OCI-LY1 (cell line): ENCODE measurements at regions not wholly inside any gene's neighbourhood (a gene's known extent, or its start where the extent isn't known, plus 50 kb on each side); places are given as distances from the start of the nearest gene placed in this dataset.

Source experiments
- EZH2 ChIP-seq: fragments of 200-600 bp; sonication (generic), shearing (Covaris generic); IDR thresholded peaks from 2 replicates; pipeline ENCODE4 v1.8.0; 2017; ENCODE audit warnings: borderline replicate concordance, mixed run types, mild to moderate bottlenecking, antibody characterized with exemption, low read length, moderate library complexity, mixed read lengths
- TF ChIP-seq, protein P1 (sequence below): fragments of 200-600 bp; sonication (generic), shearing (Covaris generic); IDR thresholded peaks from 2 replicates; pipeline ENCODE4 v1.5.1; 2017; ENCODE audit warnings: mild to moderate bottlenecking, antibody characterized with exemption, low read length, moderate library complexity, mixed read lengths

GRCh38 chr18:64415218-64415617 is 266.3 kb upstream of the LINC00305 start:
- TF ChIP-seq, protein P1, sequence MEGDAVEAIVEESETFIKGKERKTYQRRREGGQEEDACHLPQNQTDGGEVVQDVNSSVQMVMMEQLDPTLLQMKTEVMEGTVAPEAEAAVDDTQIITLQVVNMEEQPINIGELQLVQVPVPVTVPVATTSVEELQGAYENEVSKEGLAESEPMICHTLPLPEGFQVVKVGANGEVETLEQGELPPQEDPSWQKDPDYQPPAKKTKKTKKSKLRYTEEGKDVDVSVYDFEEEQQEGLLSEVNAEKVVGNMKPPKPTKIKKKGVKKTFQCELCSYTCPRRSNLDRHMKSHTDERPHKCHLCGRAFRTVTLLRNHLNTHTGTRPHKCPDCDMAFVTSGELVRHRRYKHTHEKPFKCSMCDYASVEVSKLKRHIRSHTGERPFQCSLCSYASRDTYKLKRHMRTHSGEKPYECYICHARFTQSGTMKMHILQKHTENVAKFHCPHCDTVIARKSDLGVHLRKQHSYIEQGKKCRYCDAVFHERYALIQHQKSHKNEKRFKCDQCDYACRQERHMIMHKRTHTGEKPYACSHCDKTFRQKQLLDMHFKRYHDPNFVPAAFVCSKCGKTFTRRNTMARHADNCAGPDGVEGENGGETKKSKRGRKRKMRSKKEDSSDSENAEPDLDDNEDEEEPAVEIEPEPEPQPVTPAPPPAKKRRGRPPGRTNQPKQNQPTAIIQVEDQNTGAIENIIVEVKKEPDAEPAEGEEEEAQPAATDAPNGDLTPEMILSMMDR: no peak
- TF ChIP-seq EZH2: no peak
